ENCODE measurements at regions not wholly inside any gene's neighbourhood (a gene's known extent, or its start where the extent isn't known, plus 50 kb on each side); places are given as distances from the start of the nearest gene placed in this dataset.

GRCh38 chr9:85292261-85292660 is 449.5 kb downstream of the AGTPBP1 start:
- DNase-seq (ENCODE audit: low spot score in 2 of 2), result no peak
- Mint-ChIP-seq H3K4me3 (no peak overlapping the region), H3K4me1 (no peaks in the 10 kb centered on the region), H3K27me3 (peaks cover 5% of the 10 kb centered on the region), H3K27ac (no peak overlapping the region), H3K36me3 (no peaks in the 10 kb centered on the region), H3K9me3 (peaks cover 2% of the 10 kb centered on the region)
- ATAC-seq (ENCODE audit: low read depth), result no peak

GRCh38 chr9:85291266-85291665 is 450.5 kb downstream of the AGTPBP1 start:
- H3K4me1 Mint-ChIP-seq, result no peaks in the 10 kb centered on the region
- no peak overlapping the region for H3K27ac Mint-ChIP-seq
- ATAC-seq (ENCODE audit: low read depth) (no peak), DNase-seq (ENCODE audit: low spot score in 2 of 2) (no peak)
- H3K4me3 Mint-ChIP-seq, result no peak overlapping the region
- peaks cover 6% of the 10 kb centered on the region for H3K27me3 Mint-ChIP-seq
- peaks cover 2% of the 10 kb centered on the region for H3K9me3 Mint-ChIP-seq
- no peaks in the 10 kb centered on the region for H3K36me3 Mint-ChIP-seq

GRCh38 chr9:85290019-85290418 is 451.7 kb downstream of the AGTPBP1 start:
- DNase-seq (ENCODE audit: low spot score in 2 of 2) (no peak), ATAC-seq (ENCODE audit: low read depth) (no peak)
- Mint-ChIP-seq H3K4me1 (no peaks in the 10 kb centered on the region), H3K9me3 (peaks cover 2% of the 10 kb centered on the region), H3K36me3 (no peaks in the 10 kb centered on the region), H3K4me3 (no peak overlapping the region), H3K27me3 (peaks cover 6% of the 10 kb centered on the region), H3K27ac (no peak overlapping the region)

- H3K4me1 Mint-ChIP-seq, result no peaks in the 10 kb centered on the region
- no peak for ATAC-seq (ENCODE audit: low read depth)
Measured at GRCh38 chr9:85289142-85289541, 452.6 kb downstream of the AGTPBP1 start.

GRCh38 chr9:85283421-85283820 is 458.3 kb downstream of the AGTPBP1 start:
- Mint-ChIP-seq H3K27ac (no peak overlapping the region), H3K4me3 (no peak overlapping the region), H3K36me3 (no peaks in the 10 kb centered on the region), H3K27me3 (peaks cover 6% of the 10 kb centered on the region), H3K4me1 (no peaks in the 10 kb centered on the region), H3K9me3 (peaks cover 4% of the 10 kb centered on the region)
- ATAC-seq (ENCODE audit: low read depth) (no peak), DNase-seq (ENCODE audit: low spot score in 2 of 2) (no peak)

More at GRCh38 chr9:85289142-85289541, 452.6 kb downstream of the AGTPBP1 start:
- H3K4me3 Mint-ChIP-seq, result peak overlapping the region; percentile 21
- H3K27ac Mint-ChIP-seq, result no peak overlapping the region
- DNase-seq (ENCODE audit: low spot score in 2 of 2), result no peak
- H3K36me3 Mint-ChIP-seq, result no peaks in the 10 kb centered on the region
- H3K9me3 Mint-ChIP-seq, result peaks cover 2% of the 10 kb centered on the region
- H3K27me3 Mint-ChIP-seq, result peaks cover 6% of the 10 kb centered on the region

- Mint-ChIP-seq H3K4me1 (no peaks in the 10 kb centered on the region), H3K9me3 (peaks cover 2% of the 10 kb centered on the region), H3K27ac (no peak overlapping the region), H3K36me3 (no peaks in the 10 kb centered on the region), H3K4me3 (no peak overlapping the region), H3K27me3 (no peaks in the 10 kb centered on the region)
- ATAC-seq (ENCODE audit: low read depth) (no peak), DNase-seq (ENCODE audit: low spot score in 2 of 2) (no peak)
Measured at GRCh38 chr9:85278769-85279168, 463.0 kb downstream of the AGTPBP1 start.

- Mint-ChIP-seq H3K36me3 (no peaks in the 10 kb centered on the region), H3K4me1 (no peaks in the 10 kb centered on the region), H3K27me3 (no peaks in the 10 kb centered on the region), H3K9me3 (peaks cover 2% of the 10 kb centered on the region), H3K4me3 (no peak overlapping the region), H3K27ac (no peak overlapping the region)
- DNase-seq (ENCODE audit: low spot score in 2 of 2) (no peak), ATAC-seq (ENCODE audit: low read depth) (no peak)
Measured at GRCh38 chr9:85276741-85277140, 465.0 kb downstream of the AGTPBP1 start.

GRCh38 chr9:85269811-85270210 is 471.9 kb downstream of the AGTPBP1 start:
- Mint-ChIP-seq H3K9me3 (no peaks in the 10 kb centered on the region), H3K27me3 (no peaks in the 10 kb centered on the region)

GRCh38 chr9:85268131-85268530 is 473.6 kb downstream of the AGTPBP1 start:
- DNase-seq (ENCODE audit: low spot score in 2 of 2) (no peak), ATAC-seq (ENCODE audit: low read depth) (no peak)
- no peaks in the 10 kb centered on the region for H3K36me3 Mint-ChIP-seq
- no peak overlapping the region for H3K27ac Mint-ChIP-seq
- H3K27me3 Mint-ChIP-seq, result no peaks in the 10 kb centered on the region
- no peak overlapping the region for H3K4me3 Mint-ChIP-seq
- no peaks in the 10 kb centered on the region for H3K4me1 Mint-ChIP-seq
- H3K9me3 Mint-ChIP-seq, result no peaks in the 10 kb centered on the region

More at GRCh38 chr9:85269811-85270210, 471.9 kb downstream of the AGTPBP1 start:
- no peak for ATAC-seq (ENCODE audit: low read depth)
- Mint-ChIP-seq H3K4me3 (no peak overlapping the region), H3K4me1 (no peaks in the 10 kb centered on the region), H3K36me3 (no peaks in the 10 kb centered on the region), H3K27ac (no peak overlapping the region)
- DNase-seq (ENCODE audit: low spot score in 2 of 2), result no peak

GRCh38 chr9:85264695-85265094 is 477.1 kb downstream of the AGTPBP1 start:
- H3K27me3 Mint-ChIP-seq, result no peaks in the 10 kb centered on the region
- no peaks in the 10 kb centered on the region for H3K9me3 Mint-ChIP-seq
- DNase-seq (ENCODE audit: low spot score in 2 of 2) (no peak), ATAC-seq (ENCODE audit: low read depth) (no peak)
- no peak overlapping the region for H3K4me3 Mint-ChIP-seq
- no peak overlapping the region for H3K27ac Mint-ChIP-seq
- no peaks in the 10 kb centered on the region for H3K4me1 Mint-ChIP-seq
- H3K36me3 Mint-ChIP-seq, result no peaks in the 10 kb centered on the region

GRCh38 chr9:85263288-85263687 is 478.5 kb downstream of the AGTPBP1 start:
- Mint-ChIP-seq H3K4me1 (no peaks in the 10 kb centered on the region), H3K27me3 (peaks cover 8% of the 10 kb centered on the region), H3K27ac (no peak overlapping the region), H3K9me3 (peaks cover 1% of the 10 kb centered on the region), H3K4me3 (no peak overlapping the region), H3K36me3 (no peaks in the 10 kb centered on the region)
- ATAC-seq (ENCODE audit: low read depth) (no peak), DNase-seq (ENCODE audit: low spot score in 2 of 2) (no peak)

GRCh38 chr9:85262333-85262732 is 479.4 kb downstream of the AGTPBP1 start:
- Mint-ChIP-seq H3K4me1 (no peaks in the 10 kb centered on the region), H3K4me3 (no peak overlapping the region), H3K9me3 (peaks cover 1% of the 10 kb centered on the region), H3K36me3 (no peaks in the 10 kb centered on the region), H3K27me3 (peaks cover 8% of the 10 kb centered on the region), H3K27ac (no peak overlapping the region)
- DNase-seq (ENCODE audit: low spot score in 2 of 2), result no peak
- no peak for ATAC-seq (ENCODE audit: low read depth)

- Mint-ChIP-seq H3K4me1 (no peaks in the 10 kb centered on the region), H3K9me3 (peaks cover 6% of the 10 kb centered on the region), H3K27ac (no peak overlapping the region), H3K4me3 (no peak overlapping the region), H3K36me3 (no peaks in the 10 kb centered on the region), H3K27me3 (peaks cover 8% of the 10 kb centered on the region)
- ATAC-seq (ENCODE audit: low read depth), result no peak
- DNase-seq (ENCODE audit: low spot score in 2 of 2), result no peak
Measured at GRCh38 chr9:85260275-85260845, 481.4 kb downstream of the AGTPBP1 start.

GRCh38 chr9:85258823-85259370 is 482.9 kb downstream of the AGTPBP1 start:
- Mint-ChIP-seq H3K27ac (no peak overlapping the region), H3K36me3 (no peaks in the 10 kb centered on the region), H3K9me3 (peaks cover 11% of the 10 kb centered on the region), H3K4me1 (no peaks in the 10 kb centered on the region), H3K27me3 (peaks cover 8% of the 10 kb centered on the region), H3K4me3 (no peak overlapping the region)
- no peak for DNase-seq (ENCODE audit: low spot score in 2 of 2)
- ATAC-seq (ENCODE audit: low read depth), result no peak

- peaks cover 8% of the 10 kb centered on the region for H3K27me3 Mint-ChIP-seq
- DNase-seq (ENCODE audit: low spot score in 2 of 2), result no peak
Measured at GRCh38 chr9:85258236-85258635, 483.5 kb downstream of the AGTPBP1 start.

More at GRCh38 chr9:85258236-85258635, 483.5 kb downstream of the AGTPBP1 start:
- peaks cover 11% of the 10 kb centered on the region for H3K9me3 Mint-ChIP-seq
- ATAC-seq (ENCODE audit: low read depth), result no peak
- no peaks in the 10 kb centered on the region for H3K4me1 Mint-ChIP-seq
- no peaks in the 10 kb centered on the region for H3K36me3 Mint-ChIP-seq
- H3K4me3 Mint-ChIP-seq, result no peak overlapping the region
- H3K27ac Mint-ChIP-seq, result no peak overlapping the region

Measured in memory B cell (primary cell).